Testis (tissue), 2 donors: ENCODE measurements at regions not wholly inside any gene's neighbourhood (a gene's known extent, or its start where the extent isn't known, plus 50 kb on each side); places are given as distances from the start of the nearest gene placed in this dataset.

Source experiments
- DNase-seq: peaks from one replicate; pipeline ENCODE4 v3.0.0-alpha.2; 2019
- H3K27ac ChIP-seq, 2 donors: fragments of 200-600 bp; sonication (generic); one replicate each; pipeline ENCODE4 v1.5.1; 2019
- H3K27me3 ChIP-seq: fragments of 200-600 bp; sonication (generic); one replicate; pipeline ENCODE4 v1.5.1; 2019
- H3K36me3 ChIP-seq: fragments of 200-600 bp; sonication (generic); one replicate; pipeline ENCODE4 v1.5.1; 2017; ENCODE audit warnings: low read depth; ENCODE audit errors: missing control alignments
- H3K4me1 ChIP-seq: fragments of 200-600 bp; sonication (generic); one replicate; pipeline ENCODE4 v1.5.1; 2019
- H3K4me3 ChIP-seq, 2 donors: fragments of 200-600 bp; sonication (generic); one replicate each; pipeline ENCODE4 v1.5.1; 2017 to 2019
- H3K9me3 ChIP-seq: fragments of 200-600 bp; sonication (generic); one replicate; pipeline ENCODE4 v1.5.1; 2017
- POLR2A ChIP-seq: fragments of 450-650 bp; IDR thresholded peaks from one replicate; pipeline ENCODE4 v1.6.1; 2017; ENCODE audit warnings: antibody characterized with exemption, mild to moderate bottlenecking, moderate library complexity
- WGBS, 2 donors: methylation state at CpG; one replicate each; pipeline ENCODE4 v1.1.5; 2018; 5-methylcytosine and 5-hydroxymethylcytosine counted together
- intact Hi-C: fragments of 100-400 bp; cut with DNase I; formaldehyde crosslinking; loops from one replicate; pipeline ENCODE4 v1.15.1; 2023; ENCODE audit warnings: low total_unique reads
- TF ChIP-seq, protein P1 (sequence below), 3 experiments: fragments of 450-650 bp in 2 of 3; fragments of 200-600 bp in 1 of 3; sonication (generic) in 1 of 3; IDR thresholded peaks; one replicate each; pipeline ENCODE4 v1.5.1; 2016 to 2019; ENCODE audit warnings: antibody characterized with exemption in 3 of 3, mild to moderate bottlenecking in 2 of 3, moderate library complexity in 1 of 3

DNA sequence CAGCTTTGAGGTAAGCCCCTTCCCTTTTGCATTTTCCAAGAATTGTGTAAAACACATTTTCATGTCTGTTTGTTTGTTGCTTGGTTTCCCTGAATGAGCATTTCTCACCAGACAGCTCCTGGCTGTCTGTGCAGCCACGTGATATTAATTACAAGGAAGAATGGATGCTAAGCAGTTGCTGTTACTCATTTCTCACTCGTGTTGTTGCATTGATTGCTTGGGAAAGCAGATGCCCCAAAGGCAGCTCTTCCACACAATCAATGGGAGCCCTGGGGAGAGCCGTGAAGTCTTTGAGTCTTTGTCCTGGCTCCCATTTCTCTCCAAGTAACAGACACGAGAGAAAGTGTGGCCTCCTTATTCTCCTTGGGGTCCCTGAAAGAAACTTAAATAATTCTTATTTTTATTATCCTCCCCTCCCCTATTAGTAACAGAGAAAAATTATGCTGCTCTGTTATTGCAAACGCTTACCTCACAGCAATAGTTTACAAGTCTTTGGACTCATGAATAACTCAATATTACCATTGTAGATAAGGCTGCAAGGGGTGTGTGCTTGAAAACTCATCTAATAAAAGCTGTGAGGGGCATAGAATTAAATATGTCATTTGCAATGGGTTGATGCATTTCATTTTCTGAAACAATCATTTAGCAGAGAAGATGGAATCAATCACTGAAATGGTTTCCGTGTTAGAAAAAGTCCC lies 127.7 kb upstream of the CAMK1G start:
- intact Hi-C loops: no loop called here

DNA sequence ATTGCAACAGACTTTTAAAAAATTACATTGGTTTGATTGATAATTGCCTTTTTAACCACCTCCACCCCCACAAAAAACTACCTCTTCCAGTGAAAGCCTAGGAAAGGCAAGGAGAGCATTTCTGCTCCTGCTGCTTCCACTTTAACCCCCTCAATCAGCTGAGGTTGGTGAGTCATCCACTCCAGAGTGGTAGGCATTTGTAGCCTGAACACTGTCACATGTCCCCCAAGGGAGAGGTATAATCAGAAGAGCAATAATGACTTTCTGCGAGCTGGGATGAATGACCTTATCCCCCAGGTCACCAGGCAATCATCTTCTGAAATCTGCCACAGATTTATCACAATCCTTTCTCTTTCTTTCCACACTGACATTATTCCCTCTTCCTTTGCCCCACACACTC lies 126.6 kb upstream of the CAMK1G start:
- H3K27ac ChIP-seq: no peak overlapping the region
- intact Hi-C loops: no loop called here
- no peak for DNase-seq
- WGBS, 2 donors: 58 to 77% methylated on average over 1 of the region's 1 CpG
- TF ChIP-seq, protein P1, sequence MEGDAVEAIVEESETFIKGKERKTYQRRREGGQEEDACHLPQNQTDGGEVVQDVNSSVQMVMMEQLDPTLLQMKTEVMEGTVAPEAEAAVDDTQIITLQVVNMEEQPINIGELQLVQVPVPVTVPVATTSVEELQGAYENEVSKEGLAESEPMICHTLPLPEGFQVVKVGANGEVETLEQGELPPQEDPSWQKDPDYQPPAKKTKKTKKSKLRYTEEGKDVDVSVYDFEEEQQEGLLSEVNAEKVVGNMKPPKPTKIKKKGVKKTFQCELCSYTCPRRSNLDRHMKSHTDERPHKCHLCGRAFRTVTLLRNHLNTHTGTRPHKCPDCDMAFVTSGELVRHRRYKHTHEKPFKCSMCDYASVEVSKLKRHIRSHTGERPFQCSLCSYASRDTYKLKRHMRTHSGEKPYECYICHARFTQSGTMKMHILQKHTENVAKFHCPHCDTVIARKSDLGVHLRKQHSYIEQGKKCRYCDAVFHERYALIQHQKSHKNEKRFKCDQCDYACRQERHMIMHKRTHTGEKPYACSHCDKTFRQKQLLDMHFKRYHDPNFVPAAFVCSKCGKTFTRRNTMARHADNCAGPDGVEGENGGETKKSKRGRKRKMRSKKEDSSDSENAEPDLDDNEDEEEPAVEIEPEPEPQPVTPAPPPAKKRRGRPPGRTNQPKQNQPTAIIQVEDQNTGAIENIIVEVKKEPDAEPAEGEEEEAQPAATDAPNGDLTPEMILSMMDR (IDR thresholded peaks at IDR 0.05): no peak
- TF ChIP-seq POLR2A: no peak
- H3K27me3 ChIP-seq: no peaks in the 10 kb centered on the region
- H3K4me1 ChIP-seq: no peaks in the 10 kb centered on the region
- no peak overlapping the region for H3K4me3 ChIP-seq
- H3K36me3 ChIP-seq: no peaks in the 10 kb centered on the region
- H3K9me3 ChIP-seq: no peaks in the 10 kb centered on the region

More for the DNA sequence above, 127.7 kb upstream of the CAMK1G start:
- no peak for DNase-seq
- H3K27me3 ChIP-seq: no peaks in the 10 kb centered on the region
- no peaks in the 10 kb centered on the region for H3K36me3 ChIP-seq
- H3K9me3 ChIP-seq: no peaks in the 10 kb centered on the region
- 55 to 65% methylated on average over 6 of the region's 6 CpGs for WGBS, 2 donors
- no peak overlapping the region for H3K27ac ChIP-seq
- no peak for TF ChIP-seq POLR2A
- TF ChIP-seq, protein P1 (IDR thresholded peaks at IDR 0.05): no peak
- H3K4me3 ChIP-seq: no peak overlapping the region
- no peaks in the 10 kb centered on the region for H3K4me1 ChIP-seq

DNA sequence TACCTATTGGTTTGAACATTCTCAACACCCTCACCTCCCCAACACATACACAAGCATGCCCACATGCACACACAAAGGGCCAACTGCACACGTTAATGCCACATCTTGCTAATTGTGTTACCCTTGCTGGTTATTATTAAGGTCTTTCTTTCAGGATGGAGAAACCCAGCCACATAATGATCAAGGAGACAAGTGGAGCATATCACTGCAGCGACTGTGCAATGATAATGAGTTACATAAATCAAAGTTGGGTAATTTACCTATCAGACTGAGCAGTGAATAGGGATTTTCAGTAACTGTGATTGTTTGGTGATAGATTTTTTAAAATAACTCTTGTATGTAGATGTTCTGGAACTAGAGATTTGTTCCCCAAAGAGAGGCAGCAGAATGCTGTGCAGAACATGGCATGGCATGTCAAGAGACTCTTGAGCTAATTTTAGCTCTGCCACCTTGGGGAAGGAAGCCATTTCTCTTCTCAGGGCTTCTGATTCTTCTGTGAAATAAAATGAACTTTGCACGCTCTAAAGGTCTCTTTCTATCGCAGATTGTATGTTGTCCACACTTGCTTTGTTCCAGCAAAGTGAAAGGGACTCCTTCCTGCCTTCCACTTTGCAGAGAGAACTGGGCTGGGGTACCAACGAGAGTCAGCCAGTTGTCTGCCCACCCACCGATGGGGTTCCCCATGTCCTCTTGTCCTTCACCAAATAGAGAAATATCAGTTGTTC lies 126.0 kb upstream of the CAMK1G start:
- Histone ChIP-seq H3K27ac (no peak overlapping the region), H3K27me3 (no peaks in the 10 kb centered on the region), H3K9me3 (no peaks in the 10 kb centered on the region), H3K4me1 (no peaks in the 10 kb centered on the region), H3K36me3 (no peaks in the 10 kb centered on the region), H3K4me3 (no peak overlapping the region)
- no peak for DNase-seq
- no peak for TF ChIP-seq POLR2A
- TF ChIP-seq, protein P1 (IDR thresholded peaks at IDR 0.05): no peak
- intact Hi-C loops: no loop called here
- 75 to 76% methylated on average over 6 of the region's 6 CpGs for WGBS, 2 donors

DNA sequence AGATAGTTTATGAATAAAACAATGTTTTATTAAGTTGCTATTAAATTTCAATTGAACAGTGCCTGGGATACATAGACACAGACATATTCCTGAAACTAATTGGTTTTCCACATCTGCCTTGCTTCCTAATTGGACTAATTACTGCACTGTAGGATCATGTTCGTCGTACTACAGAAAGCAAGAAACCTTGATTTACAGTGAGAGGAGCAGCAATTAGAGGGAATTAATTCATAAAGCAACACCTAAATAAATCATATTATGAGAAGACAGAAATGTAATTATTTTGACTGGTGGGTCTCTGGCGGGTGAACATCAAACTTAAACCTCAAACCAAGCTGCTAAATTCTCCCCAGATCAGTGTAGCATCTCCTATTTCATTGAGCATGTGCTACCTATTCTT lies 124.6 kb upstream of the CAMK1G start:
- Histone ChIP-seq H3K27ac (no peak overlapping the region), H3K4me1 (no peaks in the 10 kb centered on the region), H3K36me3 (no peaks in the 10 kb centered on the region), H3K4me3 (no peak overlapping the region), H3K9me3 (no peaks in the 10 kb centered on the region), H3K27me3 (no peaks in the 10 kb centered on the region)
- intact Hi-C loops: no loop called here
- whole genome bisulfite sequencing, 2 donors: 34 to 35% methylated on average over 3 of the region's 3 CpGs
- DNase-seq: no peak
- TF ChIP-seq POLR2A: no peak
- TF ChIP-seq, protein P1 (IDR thresholded peaks at IDR 0.05): no peak
